Gastrocnemius medialis (tissue), 4 donors: ENCODE measurements at regions not wholly inside any gene's neighbourhood (a gene's known extent, or its start where the extent isn't known, plus 50 kb on each side); places are given as distances from the start of the nearest gene placed in this dataset.

Source experiments
- ATAC-seq, 2 donors: fragments of 150-250 bp; one replicate each; pipeline ENCODE4 v1.9.1; 2016
- DNase-seq, 2 donors: peaks; one replicate each; pipeline ENCODE4 v3.0.0-alpha.2; 2019
- H3K27ac ChIP-seq, 4 donors: fragments of 200-600 bp; sonication (generic); 1 replicate in 1 of 4; 2 replicates in 3 of 4; pipeline ENCODE4 v1.5.1; 2016 to 2018; ENCODE audit warnings: mild to moderate bottlenecking in 2 of 4, moderate library complexity in 1 of 4
- H3K27me3 ChIP-seq, 3 donors: fragments of 200-600 bp; sonication (generic) in 2 of 3; 1 replicate in 1 of 3; 2 replicates in 2 of 3; pipeline versions ENCODE4 v1.5.1 to v1.6.0; 2016 to 2019; ENCODE audit warnings: mild to moderate bottlenecking in 1 of 3, moderate library complexity in 1 of 3
- H3K36me3 ChIP-seq, 2 donors: fragments of 200-600 bp; sonication (generic) in 1 of 2; one replicate each; pipeline ENCODE4 v1.5.1; 2017 to 2018
- H3K4me1 ChIP-seq, 2 donors: fragments of 200-600 bp; sonication (generic) in 1 of 2; one replicate each; pipeline ENCODE4 v1.5.1; 2016 to 2017; ENCODE audit warnings: mild to moderate bottlenecking in 2 of 2
- H3K4me3 ChIP-seq, 4 donors: fragments of 200-600 bp; sonication (generic) in 3 of 4; 1 replicate in 1 of 4; 2 replicates in 3 of 4; pipeline ENCODE4 v1.5.1; 2016 to 2019; ENCODE audit warnings: mild to moderate bottlenecking in 2 of 4
- H3K9me3 ChIP-seq, 3 donors: fragments of 200-600 bp; sonication (generic) in 2 of 3; 1 replicate in 1 of 3; 2 replicates in 2 of 3; pipeline ENCODE4 v1.5.1; 2016 to 2019
- CTCF ChIP-seq, 5 experiments: fragments of 450-650 bp in 3 of 5; fragments of 200-600 bp in 2 of 5; sonication (generic) in 2 of 5; IDR thresholded peaks in 4 of 5; conservative IDR thresholded peaks in 1 of 5; 1 replicate in 4 of 5; 2 replicates in 1 of 5; pipeline ENCODE4 v1.5.1; 2016 to 2019; ENCODE audit warnings: antibody characterized with exemption in 5 of 5, mild to moderate bottlenecking in 3 of 5, moderate library complexity in 3 of 5
- POLR2A ChIP-seq, 2 donors: fragments of 450-650 bp; IDR thresholded peaks; one replicate each; pipeline ENCODE4 v1.6.1; 2017; ENCODE audit warnings: antibody characterized with exemption in 2 of 2, mild to moderate bottlenecking in 2 of 2, moderate library complexity in 2 of 2
- in situ Hi-C, 4 donors: fragments of 200-750 bp; cut with MboI; loops; one replicate each; pipeline versions ENCODE4 v1.15.0 to v1.8.0; 2017; ENCODE audit warnings: low sequenced_read_pairs in 4 of 4
- intact Hi-C: fragments of 100-400 bp; cut with DNase I; formaldehyde crosslinking; loops from one replicate; pipeline ENCODE4 v1.15.1; 2023; ENCODE audit warnings: low total_unique reads

GRCh38 chr3:8087951-8088350 lies 413.7 kb upstream of the LMCD1 start:
- in situ Hi-C loops: no loop called here
- Histone ChIP-seq H3K9me3 (no peaks in the 10 kb centered on the region), H3K4me3 (no peak overlapping the region), H3K27ac (no peak overlapping the region), H3K36me3 (no peaks in the 10 kb centered on the region), H3K27me3 (no peaks in the 10 kb centered on the region), H3K4me1 (no peaks in the 10 kb centered on the region)
- intact Hi-C loops: no loop called here
- TF ChIP-seq CTCF (IDR thresholded peaks at IDR 0.05 in 4 of 5, conservative IDR thresholded peaks at IDR 0.05 in 1 of 5) (no peak), POLR2A (IDR thresholded peaks at IDR 0.05) (no peak)
- ATAC-seq: no peak
- no peak for DNase-seq

GRCh38 chr3:8094415-8094814 lies 407.2 kb upstream of the LMCD1 start:
- Histone ChIP-seq H3K27ac (no peak overlapping the region), H3K9me3 (no peaks in the 10 kb centered on the region), H3K4me1 (no peaks in the 10 kb centered on the region), H3K4me3 (no peak overlapping the region), H3K36me3 (no peaks in the 10 kb centered on the region), H3K27me3 (no peaks in the 10 kb centered on the region)
- TF ChIP-seq POLR2A (IDR thresholded peaks at IDR 0.05): no peak
- no peak for TF ChIP-seq CTCF (IDR thresholded peaks at IDR 0.05 in 4 of 5, conservative IDR thresholded peaks at IDR 0.05 in 1 of 5)
- no peak for ATAC-seq
- intact Hi-C loops (no loop called here), in situ Hi-C loops (no loop called here)
- DNase-seq: no peak

GRCh38 chr3:8095724-8096123 lies 405.9 kb upstream of the LMCD1 start:
- no peak overlapping the region for H3K27ac ChIP-seq
- intact Hi-C loops (no loop called here), in situ Hi-C loops (no loop called here)
- no peak for ATAC-seq
- no peak overlapping the region for H3K4me3 ChIP-seq
- no peak for DNase-seq
- no peaks in the 10 kb centered on the region for H3K4me1 ChIP-seq
- H3K27me3 ChIP-seq: no peaks in the 10 kb centered on the region
- TF ChIP-seq CTCF (IDR thresholded peaks at IDR 0.05 in 4 of 5, conservative IDR thresholded peaks at IDR 0.05 in 1 of 5) (no peak), POLR2A (IDR thresholded peaks at IDR 0.05) (no peak)
- H3K36me3 ChIP-seq: no peaks in the 10 kb centered on the region
- H3K9me3 ChIP-seq: no peaks in the 10 kb centered on the region

GRCh38 chr3:8097690-8098089 lies 403.9 kb upstream of the LMCD1 start:
- Histone ChIP-seq H3K27ac (no peak overlapping the region), H3K36me3 (no peaks in the 10 kb centered on the region), H3K27me3 (no peaks in the 10 kb centered on the region), H3K4me3 (no peak overlapping the region), H3K4me1 (no peaks in the 10 kb centered on the region), H3K9me3 (no peaks in the 10 kb centered on the region)
- in situ Hi-C loops (no loop called here), intact Hi-C loops (no loop called here)
- no peak for ATAC-seq
- no peak for TF ChIP-seq CTCF (IDR thresholded peaks at IDR 0.05 in 4 of 5, conservative IDR thresholded peaks at IDR 0.05 in 1 of 5)
- TF ChIP-seq POLR2A (IDR thresholded peaks at IDR 0.05): no peak
- no peak for DNase-seq

GRCh38 chr3:8103954-8104353 lies 397.7 kb upstream of the LMCD1 start:
- H3K4me1 ChIP-seq: no peaks in the 10 kb centered on the region
- ATAC-seq (no peak), DNase-seq (no peak)
- H3K36me3 ChIP-seq: no peaks in the 10 kb centered on the region
- no peak overlapping the region for H3K27ac ChIP-seq
- in situ Hi-C loops (no loop called here), intact Hi-C loops (no loop called here)
- H3K9me3 ChIP-seq: no peaks in the 10 kb centered on the region
- TF ChIP-seq CTCF (IDR thresholded peaks at IDR 0.05 in 4 of 5, conservative IDR thresholded peaks at IDR 0.05 in 1 of 5): no peak
- TF ChIP-seq POLR2A (IDR thresholded peaks at IDR 0.05): no peak
- no peak overlapping the region for H3K4me3 ChIP-seq
- no peaks in the 10 kb centered on the region for H3K27me3 ChIP-seq
